H54 (cell line): ENCODE measurements at regions not wholly inside any gene's neighbourhood (a gene's known extent, or its start where the extent isn't known, plus 50 kb on each side); places are given as distances from the start of the nearest gene placed in this dataset.
"Not testable (repeated sequence)": the region's sequence is repeated elsewhere in the genome, so short reads cannot be mapped to it uniquely, and the experiment has no call there.

Source experiments
- DNase-seq: peaks from one replicate; pipeline ENCODE4 v3.0.0; 2011; ENCODE audit warnings: low spot score, mixed read lengths; ENCODE audit not compliant: insufficient read length
- FAIRE-seq: peaks from 3 replicates; lab custom pipeline; 2011; peaks lifted over from hg19 to GRCh38; lab: Jason Lieb, UNC
- POLR2A ChIP-seq: IDR thresholded peaks from 2 replicates; pipeline ENCODE4 v1.6.1; 2011; ENCODE audit warnings: low read depth, mild to moderate bottlenecking, low read length

DNA sequence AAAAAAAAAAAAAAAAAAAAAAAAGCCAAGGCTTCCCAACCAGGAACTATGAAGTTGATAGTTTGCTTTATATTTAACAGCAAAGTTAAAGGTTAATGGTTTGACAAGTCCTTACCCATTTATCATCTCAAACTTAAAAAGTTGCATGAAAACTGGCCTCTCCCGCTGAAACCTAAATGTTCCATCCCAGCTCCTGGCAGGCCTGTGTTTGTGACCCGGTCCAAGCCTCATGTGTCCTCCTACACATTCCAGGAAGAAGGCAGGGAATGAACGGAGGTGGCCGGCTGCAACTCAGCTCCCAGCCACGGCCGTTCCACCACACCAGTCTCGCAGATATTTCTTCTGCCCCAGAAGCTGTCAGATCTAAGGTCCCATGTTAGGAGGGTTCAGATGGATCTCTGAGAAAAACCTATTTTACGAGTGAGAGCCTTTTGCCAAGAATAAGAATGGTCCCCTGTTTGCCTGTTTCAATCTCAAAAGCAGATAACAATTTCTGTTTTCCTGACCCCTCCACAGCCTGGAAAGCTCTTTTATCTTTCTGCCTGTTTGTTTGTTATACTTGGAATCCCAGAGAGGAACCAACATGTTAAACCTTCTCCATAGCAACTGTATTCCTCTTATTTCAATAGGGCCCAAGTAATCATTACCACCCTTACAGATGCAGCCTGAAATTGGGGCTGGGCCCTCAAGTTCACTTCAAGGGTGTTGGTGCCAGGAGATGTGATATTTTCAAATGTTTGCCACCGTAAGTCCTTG is 56.5 kb downstream of the KCTD12 start:
- FAIRE-seq, result no peak
- DNase-seq, result no peak
- TF ChIP-seq POLR2A, result no peak

DNA sequence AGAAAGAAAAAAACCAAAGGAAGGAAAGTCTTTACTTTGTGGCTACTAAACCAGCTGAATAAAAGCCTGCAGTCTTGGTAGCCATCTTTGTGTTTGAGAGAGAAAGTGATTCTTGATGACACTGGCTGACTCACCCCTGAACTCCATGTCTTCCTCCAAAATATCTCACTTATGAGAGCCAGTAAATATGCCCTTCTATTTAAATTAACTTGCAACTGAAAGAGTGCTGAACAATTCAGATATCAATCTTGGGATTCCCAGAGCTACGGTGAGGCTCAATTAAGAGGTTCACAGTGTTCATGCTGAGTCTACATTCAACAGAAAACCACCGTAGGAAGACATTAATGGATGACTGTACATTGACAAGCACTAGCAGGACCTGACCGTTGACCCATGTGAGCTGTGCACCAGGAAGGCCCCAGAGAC is 57.9 kb downstream of the KCTD12 start:
- no peak for TF ChIP-seq POLR2A
- DNase-seq (no peak), FAIRE-seq (no peak)

DNA sequence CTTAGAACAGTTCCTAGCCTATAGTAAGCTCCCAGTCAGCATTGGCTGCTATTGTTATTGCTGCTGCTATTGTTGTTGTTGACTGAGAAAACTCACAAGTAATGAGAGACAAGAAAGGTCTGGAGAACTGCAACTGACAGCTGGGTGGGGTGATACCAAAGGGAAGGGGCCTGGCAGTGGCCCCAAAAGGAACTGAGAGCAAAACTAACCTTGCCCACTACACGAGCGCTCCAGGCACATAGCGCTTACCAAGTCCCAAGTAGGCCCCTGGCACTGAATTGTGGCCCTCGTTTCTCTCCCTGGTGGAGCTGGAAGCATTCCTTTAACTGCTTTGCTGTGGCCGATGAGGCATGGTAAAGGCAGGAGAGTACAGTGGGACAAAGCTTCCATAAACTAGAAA is 59.7 kb downstream of the KCTD12 start:
- DNase-seq (no peak), FAIRE-seq (no peak)
- TF ChIP-seq POLR2A, result no peak

DNA sequence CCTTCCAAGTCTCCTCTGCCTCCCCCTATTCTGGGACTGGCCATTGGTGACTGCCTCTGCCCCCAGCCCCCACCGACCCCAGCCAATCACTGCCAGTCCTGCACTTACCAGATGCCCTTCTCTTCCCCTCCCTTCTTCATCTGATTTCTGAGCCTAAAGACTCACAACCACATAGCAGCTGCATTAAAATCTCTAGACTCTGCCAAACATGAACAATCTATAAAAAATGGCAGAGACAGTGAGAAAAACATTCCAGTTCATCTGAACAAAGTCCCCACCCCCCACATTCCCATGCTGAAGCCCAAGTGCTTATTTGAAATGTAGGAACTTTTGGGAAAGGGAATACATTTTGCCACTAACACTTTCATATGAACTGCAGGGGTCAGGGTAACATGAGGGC is 60.8 kb downstream of the KCTD12 start:
- DNase-seq (no peak), FAIRE-seq (no peak)
- no peak for TF ChIP-seq POLR2A

DNA sequence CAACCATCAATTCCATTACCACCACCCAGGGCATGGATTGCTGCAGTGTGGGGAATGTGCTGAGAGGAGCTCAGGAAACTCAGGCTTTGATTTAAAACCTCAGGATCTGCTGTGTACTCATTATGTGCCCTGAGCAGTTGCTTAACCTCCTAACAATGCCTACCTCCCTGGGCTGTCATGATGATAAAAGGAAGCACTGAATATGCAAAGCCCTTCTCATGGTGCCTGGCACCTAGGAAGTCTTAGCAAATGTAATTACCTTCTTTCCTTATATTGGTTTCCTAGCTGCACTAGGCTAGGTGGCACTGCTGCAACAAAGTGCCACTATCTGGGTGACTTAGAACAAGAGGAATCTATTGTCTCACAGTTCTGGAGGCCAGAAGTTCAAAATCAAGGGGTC is 62.2 kb downstream of the KCTD12 start:
- TF ChIP-seq POLR2A, result no peak
- no peak for DNase-seq
- no peak for FAIRE-seq

DNA sequence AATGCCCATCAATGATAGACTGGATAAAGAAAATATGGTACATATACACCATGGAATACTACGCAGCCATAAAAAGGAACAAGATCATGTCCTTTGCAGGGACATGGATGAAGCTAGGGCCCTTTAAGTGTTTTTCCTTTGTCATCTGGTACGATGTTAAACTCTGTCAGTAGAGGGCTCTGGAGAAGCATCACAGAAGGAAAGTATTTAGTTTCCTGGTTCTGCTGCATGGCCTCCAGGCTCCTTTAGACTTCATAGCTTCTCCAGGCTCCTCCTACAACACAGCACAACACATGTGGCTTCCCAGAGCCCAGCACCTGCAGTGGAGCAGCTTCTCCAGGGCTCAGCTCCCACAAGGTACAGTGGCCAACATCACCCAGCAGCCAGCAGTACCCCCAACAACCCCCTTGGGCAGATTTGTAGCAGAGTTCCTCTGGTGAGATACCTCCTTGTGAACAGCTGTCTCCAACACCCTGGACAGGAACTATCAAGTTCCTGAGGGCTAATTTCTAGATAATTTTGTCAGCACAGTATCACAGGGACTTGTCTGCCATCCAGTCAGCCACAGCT is 63.4 kb downstream of the KCTD12 start:
- TF ChIP-seq POLR2A, result no peak
- DNase-seq (no peak), FAIRE-seq (no peak)

DNA sequence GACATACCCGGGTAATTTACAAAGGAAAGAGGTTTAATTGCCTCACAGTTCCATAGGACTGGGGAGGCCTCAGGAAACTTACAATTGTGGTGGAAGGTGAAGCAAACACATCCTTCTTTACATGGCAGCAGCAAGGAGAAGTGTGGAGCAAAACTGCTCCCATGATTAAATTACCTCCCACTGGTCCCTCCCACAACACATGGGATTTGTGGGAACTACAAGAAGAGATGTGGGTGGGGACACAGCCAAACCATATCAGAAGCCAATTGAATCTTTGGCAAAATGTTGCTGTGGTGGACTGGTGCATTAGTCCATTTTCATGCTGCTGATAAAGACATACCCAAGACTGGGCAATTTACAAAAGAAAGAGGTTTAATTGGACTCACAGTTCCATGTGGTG is 65.0 kb downstream of the KCTD12 start:
- DNase-seq, FAIRE-seq: not testable (repeated sequence)

DNA sequence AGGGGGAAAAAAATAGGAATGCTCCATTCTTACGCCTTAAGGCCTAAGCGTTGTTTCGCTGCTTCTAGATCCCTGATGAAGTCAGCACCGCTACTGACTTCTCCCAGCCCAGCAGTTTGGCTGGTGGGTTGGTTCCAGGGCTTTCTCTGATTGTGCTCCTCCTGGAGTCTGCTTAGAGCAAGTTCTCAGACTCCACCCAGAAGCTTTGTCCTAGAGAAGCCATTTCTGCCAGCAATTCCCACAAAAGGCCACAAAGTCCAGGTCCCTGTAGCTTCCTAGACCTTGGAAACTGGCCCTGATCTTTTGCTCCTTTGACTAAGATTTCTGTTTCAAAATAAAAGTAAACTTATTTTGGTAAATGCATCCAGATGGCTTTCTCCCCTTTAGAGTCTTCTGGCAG is 65.4 kb downstream of the KCTD12 start:
- TF ChIP-seq POLR2A, result no peak
- DNase-seq (no peak), FAIRE-seq (no peak)

DNA sequence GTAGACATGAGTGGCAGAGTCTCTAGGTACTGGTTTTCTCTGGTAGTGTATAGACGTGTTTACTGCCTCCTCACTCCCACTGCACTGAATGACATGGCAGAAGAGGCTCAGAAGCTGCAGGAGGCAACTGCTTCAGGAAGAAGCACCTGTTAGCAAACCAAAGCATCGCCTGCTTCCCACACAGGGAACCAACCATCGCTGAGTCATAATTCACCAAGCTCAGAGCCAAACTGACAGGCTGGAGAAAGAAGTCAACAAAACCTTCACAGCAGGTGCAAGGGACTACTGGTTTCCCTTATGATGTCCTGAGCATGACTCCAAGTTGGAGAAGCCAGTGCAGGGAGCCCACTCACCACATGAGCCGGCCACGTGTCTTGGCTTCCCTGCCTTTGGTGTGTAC is 69.8 kb downstream of the KCTD12 start:
- DNase-seq (no peak), FAIRE-seq (no peak)
- no peak for TF ChIP-seq POLR2A

DNA sequence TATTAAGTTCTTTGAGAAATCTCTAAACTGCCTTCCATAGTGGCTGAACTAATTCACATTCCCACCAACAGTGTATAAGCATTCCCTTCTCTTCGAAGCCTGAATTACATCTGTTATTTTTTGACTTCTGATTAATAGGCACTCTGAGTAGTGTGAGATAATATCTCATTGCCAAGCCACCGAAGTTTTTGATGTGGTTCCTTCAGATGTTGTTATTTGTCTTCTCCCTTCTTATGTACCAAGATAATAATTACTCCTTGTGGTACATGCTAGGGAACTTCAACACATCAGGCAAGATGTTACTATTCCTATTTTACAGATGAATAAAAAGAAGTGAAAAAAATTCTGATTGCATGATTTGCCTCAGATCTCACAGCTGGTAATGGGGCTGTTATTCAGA is 70.9 kb downstream of the KCTD12 start:
- no peak for DNase-seq
- TF ChIP-seq POLR2A, result no peak
- FAIRE-seq, result no peak

DNA sequence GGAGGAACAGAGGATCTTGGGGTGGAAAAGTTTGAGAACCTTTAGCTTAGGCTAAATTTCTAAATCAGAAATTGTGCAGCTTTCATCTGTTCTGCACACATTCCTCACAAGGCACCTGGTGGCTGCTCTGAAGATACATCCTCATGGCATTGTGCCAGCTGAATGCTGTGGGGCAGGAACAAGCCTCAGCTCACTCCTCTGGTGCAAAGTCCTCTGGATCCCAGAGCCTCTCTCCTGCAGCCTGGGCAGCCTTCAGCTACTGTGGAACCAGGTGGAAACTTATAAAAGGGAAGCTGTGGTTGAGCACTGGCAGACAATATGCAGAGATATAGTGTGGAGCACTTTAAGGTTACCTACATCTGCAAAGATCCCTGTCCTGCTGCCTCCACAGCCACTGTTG is 72.3 kb downstream of the KCTD12 start:
- FAIRE-seq (no peak), DNase-seq (no peak)

DNA sequence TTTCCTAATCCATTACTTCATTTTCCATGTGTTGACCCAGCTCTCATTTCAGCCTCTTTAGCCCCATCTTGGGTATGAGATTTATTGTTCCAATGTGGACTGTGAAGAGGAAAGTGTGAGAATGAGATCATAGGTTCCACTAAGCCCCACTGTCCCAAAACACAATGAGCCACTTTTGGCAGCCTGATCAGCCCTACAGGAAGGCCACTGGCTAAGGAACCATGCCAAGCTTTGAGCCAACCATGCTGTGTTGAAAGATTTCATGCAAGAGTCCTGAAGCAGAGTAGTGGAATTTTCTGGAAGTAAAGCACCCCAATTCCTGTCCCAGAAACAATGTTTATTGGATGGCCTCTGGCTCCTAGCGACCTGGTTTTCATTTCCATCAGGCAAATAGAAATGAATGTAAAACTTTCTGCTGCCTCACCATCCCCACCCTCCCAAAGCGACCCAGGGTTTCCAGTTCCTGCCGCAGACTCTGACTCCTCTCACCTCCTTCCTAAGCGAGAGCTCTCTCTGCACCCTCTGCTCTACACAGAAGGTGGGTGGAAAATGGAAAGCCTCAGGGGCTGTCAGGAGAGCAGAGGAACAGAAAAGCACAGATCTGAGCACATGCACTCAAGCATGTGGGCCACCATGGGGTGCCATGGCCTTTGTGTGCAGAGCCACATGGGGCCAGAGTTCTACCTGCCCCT is 73.1 kb downstream of the KCTD12 start:
- no peak for DNase-seq
- no peak for FAIRE-seq
- no peak for TF ChIP-seq POLR2A

More for the DNA sequence above, 72.3 kb downstream of the KCTD12 start:
- no peak for TF ChIP-seq POLR2A

DNA sequence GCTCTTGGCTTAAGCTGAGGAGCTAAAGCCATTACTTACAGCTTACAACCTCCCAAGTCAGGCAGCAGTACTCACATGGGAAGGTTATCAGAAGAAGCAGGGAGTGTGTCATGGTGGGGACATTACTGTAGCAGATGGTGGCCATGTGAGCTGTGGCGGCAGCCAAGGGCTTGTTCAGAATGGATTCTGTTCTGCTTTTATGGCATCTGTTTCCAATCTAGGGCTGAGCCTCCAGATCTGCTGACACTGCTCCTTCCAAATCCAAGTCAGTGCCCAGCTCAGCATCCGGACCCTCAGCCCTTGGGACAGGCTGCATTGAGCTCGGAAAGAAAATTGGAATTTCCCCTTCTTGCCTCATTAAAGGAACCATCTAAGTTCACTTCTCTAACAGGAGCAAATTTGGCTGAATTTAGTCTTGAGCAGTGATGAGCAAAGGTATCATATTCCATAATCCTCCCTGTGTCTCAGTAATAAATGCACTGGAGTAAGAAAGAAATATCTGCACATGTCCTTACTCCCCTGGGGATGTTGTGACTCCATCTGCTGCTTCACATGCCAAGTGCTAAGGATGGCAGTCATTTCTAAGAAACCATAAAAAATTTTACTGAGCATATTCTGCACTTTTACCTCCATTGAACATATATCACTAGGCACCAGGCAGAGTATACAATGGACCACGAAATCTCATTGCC is 73.9 kb downstream of the KCTD12 start:
- TF ChIP-seq POLR2A, result no peak
- DNase-seq (no peak), FAIRE-seq (no peak)

DNA sequence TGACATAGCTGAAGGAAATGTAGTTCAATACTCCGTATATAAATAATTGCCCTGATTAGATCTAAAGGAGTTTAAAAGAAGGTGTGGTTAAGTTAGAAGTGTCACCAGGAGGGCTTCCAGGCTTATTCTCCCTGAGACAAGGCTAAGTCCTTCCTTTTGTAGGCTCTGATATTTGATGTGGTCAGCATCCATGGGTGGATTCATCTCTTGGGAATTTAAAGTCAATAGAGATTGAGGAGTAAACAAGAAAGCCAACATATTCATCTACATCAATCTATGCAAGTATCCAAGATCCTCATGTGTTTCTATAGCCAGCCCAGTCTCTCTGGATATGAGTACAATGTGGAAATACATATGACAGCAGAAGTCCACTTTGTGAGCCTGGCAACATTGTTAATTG is 76.8 kb downstream of the KCTD12 start:
- no peak for FAIRE-seq
- no peak for DNase-seq
- TF ChIP-seq POLR2A, result no peak
